Prostate gland (tissue), 2 donors: ENCODE measurements at regions not wholly inside any gene's neighbourhood (a gene's known extent, or its start where the extent isn't known, plus 50 kb on each side); places are given as distances from the start of the nearest gene placed in this dataset.

ENCODE experiments used
- DNase-seq: peaks from one replicate; pipeline ENCODE4 v3.0.0-alpha.2; 2019; ENCODE audit warnings: low spot score
- H3K27ac ChIP-seq, 2 donors: fragments of 200-600 bp; sonication (generic); 2 replicates each; pipeline ENCODE4 v1.5.1; 2017 to 2019
- H3K27me3 ChIP-seq: fragments of 200-600 bp; sonication (generic); replicated peaks from 2 replicates; pipeline ENCODE4 v1.5.1; 2019; ENCODE audit not compliant: insufficient read depth
- H3K36me3 ChIP-seq, 2 donors: fragments of 200-600 bp; sonication (generic); 1 replicate in 1 of 2; 2 replicates in 1 of 2; pipeline versions ENCODE4 v1.5.1 to v1.8.1; 2017 to 2019
- H3K4me1 ChIP-seq: fragments of 200-600 bp; sonication (generic); replicated peaks from 2 replicates; pipeline ENCODE4 v1.5.1; 2019
- H3K4me3 ChIP-seq, 2 donors: fragments of 200-600 bp; sonication (generic); 2 replicates each; pipeline ENCODE4 v1.5.1; 2017 to 2019
- H3K9me3 ChIP-seq: fragments of 200-600 bp; sonication (generic); 2 replicates; pipeline ENCODE4 v1.5.1; 2017
- POLR2A ChIP-seq: fragments of 450-650 bp; IDR thresholded peaks from one replicate; pipeline ENCODE4 v1.6.1; 2016; ENCODE audit warnings: antibody characterized with exemption, mild to moderate bottlenecking
- POLR2AphosphoS5 ChIP-seq: sonication (generic); formaldehyde crosslinking; IDR thresholded peaks from one replicate; pipeline ENCODE4 v1.6.1; 2017; ENCODE audit warnings: antibody characterized with exemption
- WGBS: methylation state at CpG from one replicate; pipeline ENCODE4 v1.1.5; 2018; 5-methylcytosine and 5-hydroxymethylcytosine counted together
- intact Hi-C: fragments of 100-400 bp; cut with DNase I; formaldehyde crosslinking; loops from one replicate; pipeline ENCODE4 v1.14.2; 2022
- TF ChIP-seq, protein P1 (sequence below), 4 experiments: fragments of 200-600 bp in 2 of 4; fragments of 450-650 bp in 2 of 4; sonication (generic) in 2 of 4; IDR thresholded peaks; 1 replicate in 3 of 4; 2 replicates in 1 of 4; pipeline ENCODE4 v1.5.1; 2016 to 2019; ENCODE audit warnings: antibody characterized with exemption in 4 of 4, mild to moderate bottlenecking in 2 of 4, moderate library complexity in 2 of 4

DNA sequence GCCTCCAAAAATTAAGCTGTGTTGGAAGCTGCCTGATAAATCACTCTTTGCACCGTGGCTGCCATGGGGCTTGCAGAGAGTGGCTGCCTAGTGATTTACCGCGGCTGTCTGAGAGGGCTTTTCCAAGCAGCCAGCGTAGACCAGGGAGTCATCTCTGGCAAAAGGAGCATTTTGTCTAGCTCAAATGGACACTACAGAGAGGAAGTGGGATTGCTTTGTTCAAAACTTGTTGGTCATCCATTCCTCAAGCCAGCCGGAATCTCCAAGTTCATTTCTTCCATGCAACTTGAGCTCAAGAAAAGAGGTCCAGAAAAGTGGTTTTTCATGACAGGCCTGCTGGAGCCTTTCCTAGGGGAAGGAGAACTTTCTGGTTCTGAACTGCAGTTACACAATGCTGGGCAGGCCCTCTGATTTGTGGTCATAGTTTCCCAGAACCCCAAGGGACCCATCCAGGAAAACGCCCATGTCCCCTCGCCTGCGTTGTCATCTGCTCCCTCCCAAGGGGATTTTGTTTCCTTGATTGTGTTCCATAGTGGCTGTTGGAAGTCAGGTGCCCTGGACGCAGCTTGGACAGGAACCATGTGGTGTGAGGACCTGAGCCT lies 108.1 kb downstream of the TRIB2 start:
- intact Hi-C loops: no loop called here
- Histone ChIP-seq H3K4me1 (no peaks in the 10 kb centered on the region), H3K4me3 (no peak overlapping the region), H3K27me3 (no peaks in the 10 kb centered on the region), H3K27ac (no peak overlapping the region), H3K9me3 (no peaks in the 10 kb centered on the region), H3K36me3 (no peaks in the 10 kb centered on the region)
- TF ChIP-seq POLR2AphosphoS5 (no peak), POLR2A (no peak)
- TF ChIP-seq, protein P1, sequence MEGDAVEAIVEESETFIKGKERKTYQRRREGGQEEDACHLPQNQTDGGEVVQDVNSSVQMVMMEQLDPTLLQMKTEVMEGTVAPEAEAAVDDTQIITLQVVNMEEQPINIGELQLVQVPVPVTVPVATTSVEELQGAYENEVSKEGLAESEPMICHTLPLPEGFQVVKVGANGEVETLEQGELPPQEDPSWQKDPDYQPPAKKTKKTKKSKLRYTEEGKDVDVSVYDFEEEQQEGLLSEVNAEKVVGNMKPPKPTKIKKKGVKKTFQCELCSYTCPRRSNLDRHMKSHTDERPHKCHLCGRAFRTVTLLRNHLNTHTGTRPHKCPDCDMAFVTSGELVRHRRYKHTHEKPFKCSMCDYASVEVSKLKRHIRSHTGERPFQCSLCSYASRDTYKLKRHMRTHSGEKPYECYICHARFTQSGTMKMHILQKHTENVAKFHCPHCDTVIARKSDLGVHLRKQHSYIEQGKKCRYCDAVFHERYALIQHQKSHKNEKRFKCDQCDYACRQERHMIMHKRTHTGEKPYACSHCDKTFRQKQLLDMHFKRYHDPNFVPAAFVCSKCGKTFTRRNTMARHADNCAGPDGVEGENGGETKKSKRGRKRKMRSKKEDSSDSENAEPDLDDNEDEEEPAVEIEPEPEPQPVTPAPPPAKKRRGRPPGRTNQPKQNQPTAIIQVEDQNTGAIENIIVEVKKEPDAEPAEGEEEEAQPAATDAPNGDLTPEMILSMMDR (IDR thresholded peaks at IDR 0.05): no peak
- no peak for DNase-seq
- 56% methylated on average over 9 of the region's 9 CpGs for WGBS

DNA sequence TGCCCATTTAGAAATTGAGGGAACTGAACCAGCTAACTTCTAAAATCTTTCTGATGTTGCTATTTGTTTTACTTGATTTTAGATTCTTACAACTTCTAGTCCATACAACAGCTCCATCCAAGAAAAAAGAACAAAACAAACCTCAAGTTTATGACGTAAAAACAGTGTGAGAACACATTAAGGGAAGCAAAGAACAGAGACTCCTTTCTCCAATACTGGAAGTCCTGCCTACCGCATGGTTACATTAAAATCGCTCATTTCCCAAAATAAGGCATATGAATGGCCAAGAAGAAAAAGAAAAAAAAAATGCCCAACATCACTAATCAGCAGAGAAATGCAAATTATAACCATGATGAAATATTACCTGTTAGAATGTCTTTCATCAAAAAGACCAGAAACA lies 110.0 kb downstream of the TRIB2 start:
- Histone ChIP-seq H3K36me3 (no peaks in the 10 kb centered on the region), H3K27ac (no peak overlapping the region), H3K9me3 (no peaks in the 10 kb centered on the region), H3K27me3 (no peaks in the 10 kb centered on the region), H3K4me1 (no peaks in the 10 kb centered on the region), H3K4me3 (no peak overlapping the region)
- WGBS: 89% methylated on average over 3 of the region's 3 CpGs
- TF ChIP-seq, protein P1 (IDR thresholded peaks at IDR 0.05): no peak
- TF ChIP-seq POLR2A (no peak), POLR2AphosphoS5 (no peak)
- intact Hi-C loops: no loop called here
- no peak for DNase-seq

DNA sequence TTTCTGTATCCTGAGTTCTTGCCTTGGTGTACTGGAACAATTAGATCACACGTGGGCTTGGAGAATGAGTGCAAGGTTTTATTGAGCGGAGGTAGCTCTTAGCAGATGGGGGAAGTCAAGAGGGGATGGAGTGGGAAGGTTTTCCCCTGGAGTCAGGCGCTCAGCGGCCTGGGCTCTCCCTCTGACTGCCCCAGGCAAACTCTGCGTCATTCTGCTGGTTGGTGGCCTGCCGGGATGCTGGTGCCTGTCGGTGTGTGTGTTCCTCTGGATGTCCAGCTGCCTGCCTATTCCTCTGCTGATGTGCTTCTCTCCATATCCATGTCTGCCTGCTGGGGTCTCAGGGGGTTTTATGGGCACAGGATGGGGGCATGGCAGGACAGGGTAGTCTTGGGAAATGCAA lies 111.0 kb downstream of the TRIB2 start:
- Histone ChIP-seq H3K9me3 (no peaks in the 10 kb centered on the region), H3K4me3 (no peak overlapping the region), H3K27ac (no peak overlapping the region), H3K36me3 (no peaks in the 10 kb centered on the region), H3K27me3 (no peaks in the 10 kb centered on the region), H3K4me1 (no peaks in the 10 kb centered on the region)
- 93% methylated on average over 7 of the region's 7 CpGs for WGBS
- DNase-seq: no peak
- intact Hi-C loops: no loop called here
- TF ChIP-seq POLR2A: no peak
- TF ChIP-seq POLR2AphosphoS5: no peak
- TF ChIP-seq, protein P1 (IDR thresholded peaks at IDR 0.05): no peak

DNA sequence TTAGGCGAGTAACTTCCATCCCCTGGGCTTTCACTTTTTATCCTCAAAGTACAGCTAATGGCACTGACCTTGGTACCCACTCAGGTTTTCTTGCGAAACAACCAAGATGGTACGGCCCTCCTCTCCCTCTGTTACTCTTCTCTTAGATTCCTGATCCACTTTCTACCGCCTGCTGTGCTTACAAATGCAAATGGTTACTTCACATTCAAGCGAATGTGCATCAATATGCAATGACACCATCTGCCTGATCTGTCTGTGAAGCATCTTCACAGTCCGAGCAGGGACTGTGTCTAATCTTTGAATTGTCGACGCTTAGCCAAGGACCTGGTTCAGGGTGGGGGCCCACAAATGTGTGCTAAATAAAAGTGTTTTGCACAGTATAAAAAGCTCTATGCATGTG lies 112.2 kb downstream of the TRIB2 start:
- intact Hi-C loops: no loop called here
- no peaks in the 10 kb centered on the region for H3K27me3 ChIP-seq
- WGBS: 96% methylated on average over 8 of the region's 8 CpGs

DNA sequence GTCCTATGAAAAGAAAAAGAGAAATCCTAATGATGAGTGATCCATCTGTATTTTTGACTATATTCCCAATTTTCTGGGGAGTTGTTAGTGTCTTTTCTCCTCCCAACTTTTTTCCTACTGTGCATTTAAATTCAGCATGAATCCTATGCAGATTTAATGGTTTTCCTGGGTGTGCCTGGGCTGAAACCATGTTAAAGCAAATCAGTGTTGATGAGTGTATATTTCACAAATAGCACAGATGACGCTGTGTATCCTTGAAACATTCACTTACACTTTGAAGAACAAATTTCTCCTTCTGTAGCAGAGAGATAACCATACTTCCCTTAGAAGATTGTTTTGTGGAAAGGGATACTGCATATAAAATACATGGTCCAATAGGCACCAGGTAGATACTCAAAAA lies 114.3 kb downstream of the TRIB2 start:
- WGBS: 100% methylated on average over 1 of the region's 1 CpG
- H3K27me3 ChIP-seq: no peaks in the 10 kb centered on the region
- TF ChIP-seq POLR2A (no peak), POLR2AphosphoS5 (no peak)
- TF ChIP-seq, protein P1 (IDR thresholded peaks at IDR 0.05): no peak
- no peaks in the 10 kb centered on the region for H3K4me1 ChIP-seq
- no peak overlapping the region for H3K4me3 ChIP-seq
- intact Hi-C loops: no loop called here
- H3K36me3 ChIP-seq: no peaks in the 10 kb centered on the region
- H3K27ac ChIP-seq: no peak overlapping the region
- no peaks in the 10 kb centered on the region for H3K9me3 ChIP-seq
- DNase-seq: no peak

More for the DNA sequence above, 112.2 kb downstream of the TRIB2 start:
- no peak for DNase-seq
- Histone ChIP-seq H3K27ac (no peak overlapping the region), H3K4me1 (no peaks in the 10 kb centered on the region), H3K4me3 (no peak overlapping the region), H3K9me3 (no peaks in the 10 kb centered on the region), H3K36me3 (no peaks in the 10 kb centered on the region)
- TF ChIP-seq POLR2A (no peak), POLR2AphosphoS5 (no peak)
- TF ChIP-seq, protein P1 (IDR thresholded peaks at IDR 0.05): no peak
